A673 (cell line): ENCODE measurements at regions not wholly inside any gene's neighbourhood (a gene's known extent, or its start where the extent isn't known, plus 50 kb on each side); places are given as distances from the start of the nearest gene placed in this dataset.

Experiments
- BruUV-seq: library from RNA; stranded (reverse); fragments of 400-500 nt; replicated peaks from 2 replicates; lab custom pipeline; 2021; lab: Mats Ljungman, UMichigan
- CTCF ChIA-PET: fragments of 300-600 bp; sonication (Branson Sonifier 250); formaldehyde crosslinking; loops from one replicate; lab custom pipeline; 2022; ENCODE audit warnings: antibody characterized with exemption; lab: Charles Lee
- POLR2A ChIA-PET: fragments of 300-600 bp; sonication (Branson Sonifier 250); formaldehyde crosslinking; loops from one replicate; lab custom pipeline; 2022; ENCODE audit warnings: antibody characterized with exemption; ENCODE audit not compliant: low non-redundant PET; lab: Charles Lee
- DNase-seq: peaks from one replicate; pipeline ENCODE4 v3.0.0-alpha.2; 2015; ENCODE audit warnings: low spot score
- H3K27ac ChIP-seq: fragments of 200-600 bp; sonication (generic); 2 replicates; pipeline ENCODE4 v1.5.1; 2016; ENCODE audit warnings: mixed run types, low read depth, mild to moderate bottlenecking, mixed read lengths, antibody characterized with exemption, low read length; ENCODE audit not compliant: poor library complexity, severe bottlenecking
- H3K27me3 ChIP-seq: fragments of 200-600 bp; sonication (generic); replicated peaks from 2 replicates; pipeline ENCODE4 v1.6.1; 2017; ENCODE audit warnings: mixed run types, low read depth, mild to moderate bottlenecking, mixed read lengths, antibody characterized with exemption, low read length; ENCODE audit not compliant: insufficient read depth, poor library complexity
- H3K36me3 ChIP-seq: fragments of 200-600 bp; sonication (generic); 2 replicates; pipeline ENCODE4 v1.6.1; 2016; ENCODE audit warnings: mixed run types, mild to moderate bottlenecking, mixed read lengths, antibody characterized with exemption, low read length; ENCODE audit not compliant: insufficient read depth, poor library complexity, severe bottlenecking
- H3K4me1 ChIP-seq: fragments of 200-600 bp; sonication (generic); 2 replicates; pipeline ENCODE4 v1.6.1; 2017; ENCODE audit warnings: mixed run types, mild to moderate bottlenecking, mixed read lengths, antibody characterized with exemption, low read length; ENCODE audit not compliant: insufficient read depth, poor library complexity, severe bottlenecking
- H3K4me3 ChIP-seq: fragments of 200-600 bp; sonication (generic); 2 replicates; pipeline ENCODE4 v1.5.1; 2016; ENCODE audit warnings: low read depth, mixed run types, mild to moderate bottlenecking, mixed read lengths, low read length; ENCODE audit not compliant: poor library complexity, severe bottlenecking
- H3K9me3 ChIP-seq: fragments of 200-600 bp; sonication (generic); 2 replicates; pipeline ENCODE4 v1.6.1; 2016; ENCODE audit warnings: mixed run types, low read depth, mild to moderate bottlenecking, mixed read lengths, antibody characterized with exemption, low read length; ENCODE audit not compliant: poor library complexity, severe bottlenecking
- CTCF ChIP-seq: fragments of 300-800, 200-600 bp; sonication (generic); conservative IDR thresholded peaks from 2 replicates; pipeline ENCODE4 v1.5.1; 2017; ENCODE audit warnings: low read depth, mild to moderate bottlenecking, antibody characterized with exemption, low read length, moderate library complexity, mixed read lengths
- EZH2 ChIP-seq: fragments of 200-600 bp; sonication (generic); IDR thresholded peaks from 2 replicates; pipeline ENCODE4 v1.6.1; 2017; ENCODE audit warnings: borderline replicate concordance, low read depth, mild to moderate bottlenecking, mixed read lengths, antibody characterized with exemption, low read length; ENCODE audit not compliant: poor library complexity, severe bottlenecking
- intact Hi-C: fragments of 100-400 bp; cut with micrococcal nuclease; formaldehyde crosslinking; loops from one replicate; pipeline ENCODE4 v1.10.0; 2022; ENCODE audit not compliant: unreplicated experiment

- ChIA-PET POLR2A (no interaction called here), CTCF (no interaction called here)
- no peaks in the 10 kb centered on the region for H3K9me3 ChIP-seq
- no TSS peak for BruUV-seq
- no peak for TF ChIP-seq CTCF
- TF ChIP-seq EZH2: no peak
- no peaks in the 10 kb centered on the region for H3K27me3 ChIP-seq
- no peak overlapping the region for H3K27ac ChIP-seq
- no peaks in the 10 kb centered on the region for H3K4me1 ChIP-seq
- no peak overlapping the region for H3K4me3 ChIP-seq
- intact Hi-C loops: no loop called here
- DNase-seq: no peak
- H3K36me3 ChIP-seq: no peaks in the 10 kb centered on the region
These were observed 432.8 kb upstream of the ZP4 start for GRCh38 chr1:238323490-238323889.

- no peak for TF ChIP-seq CTCF
- TF ChIP-seq EZH2: no peak
- Histone ChIP-seq H3K4me3 (no peak overlapping the region), H3K9me3 (no peaks in the 10 kb centered on the region), H3K27ac (no peak overlapping the region), H3K4me1 (no peaks in the 10 kb centered on the region), H3K36me3 (no peaks in the 10 kb centered on the region), H3K27me3 (no peaks in the 10 kb centered on the region)
- BruUV-seq: no TSS peak
- ChIA-PET CTCF (no interaction called here), POLR2A (no interaction called here)
- intact Hi-C loops: no loop called here
- no peak for DNase-seq
These were observed 429.2 kb upstream of the ZP4 start for GRCh38 chr1:238319957-238320356.

- no TSS peak for BruUV-seq
These were observed 427.8 kb upstream of the ZP4 start for GRCh38 chr1:238318294-238319110.

More at GRCh38 chr1:238318294-238319110, 427.8 kb upstream of the ZP4 start:
- no peaks in the 10 kb centered on the region for H3K4me1 ChIP-seq
- TF ChIP-seq CTCF (no peak), EZH2 (no peak)
- H3K27ac ChIP-seq: no peak overlapping the region
- H3K4me3 ChIP-seq: no peak overlapping the region
- no peaks in the 10 kb centered on the region for H3K9me3 ChIP-seq
- H3K27me3 ChIP-seq: no peaks in the 10 kb centered on the region
- CTCF ChIA-PET: no interaction called here
- POLR2A ChIA-PET: no interaction called here
- no peaks in the 10 kb centered on the region for H3K36me3 ChIP-seq
- intact Hi-C loops: no loop called here
- no peak for DNase-seq
